ENCODE measurements at regions not wholly inside any gene's neighbourhood (a gene's known extent, or its start where the extent isn't known, plus 50 kb on each side); places are given as distances from the start of the nearest gene placed in this dataset.

- Histone ChIP-seq H3K4me3 (ENCODE audit: insufficient read depth in 1 of 2, low read depth in 1 of 2, low read length in 2 of 2) (no peak overlapping the region), H3K36me3 (ENCODE audit: control insufficient read depth in 1 of 2, insufficient read depth in 2 of 2, low read depth in 1 of 2, low read length in 2 of 2) (no peaks in the 10 kb centered on the region), H3K23ac (ENCODE audit: low read length in 2 of 2) (no peak overlapping the region)
Measured at GRCh38 chr5:168023191-168023590, 268.3 kb upstream of the WWC1 start.

GRCh38 chr5:168024306-168024705, 267.1 kb upstream of the WWC1 start:
- no peak overlapping the region for H2AFZ ChIP-seq (ENCODE audit: low read depth, low read length)

More at GRCh38 chr5:168023191-168023590, 268.3 kb upstream of the WWC1 start:
- H2AFZ ChIP-seq (ENCODE audit: low read depth, low read length) = no peak overlapping the region
- H2AK5ac ChIP-seq (ENCODE audit: low read length, severe bottlenecking) = no peak overlapping the region
- H3K14ac ChIP-seq (ENCODE audit: low read length in 2 of 2) = no peak overlapping the region
- H4K91ac ChIP-seq (ENCODE audit: low read length) = no peak overlapping the region
- no peak overlapping the region for H2BK120ac ChIP-seq (ENCODE audit: low read depth, low read length)
- H3K4me2 ChIP-seq (ENCODE audit: low read length, poor library complexity, severe bottlenecking) = no peak overlapping the region
- H3K4me1 ChIP-seq (ENCODE audit: control insufficient read depth, insufficient read depth, low read depth, low read length) = peaks cover 4% of the 10 kb centered on the region
- peaks cover 0 to 60% of the 10 kb centered on the region in 2 experiments for H3K27me3 ChIP-seq (ENCODE audit: control insufficient read depth in 1 of 2, insufficient read depth in 1 of 2, low read length in 2 of 2)
- H2BK15ac ChIP-seq (ENCODE audit: low read depth, poor library complexity, severe bottlenecking) = no peak overlapping the region
- no peak overlapping the region for H3K4ac ChIP-seq (ENCODE audit: low read depth in 1 of 2, low read length in 2 of 2)
- H3K9me3 ChIP-seq (ENCODE audit: control insufficient read depth, low read length) = no peaks in the 10 kb centered on the region
- H2BK12ac ChIP-seq (ENCODE audit: low read length in 2 of 2) = no peak overlapping the region
- no peak overlapping the region for H3K27ac ChIP-seq (ENCODE audit: low read length, poor library complexity, severe bottlenecking)
- 93% methylated on average over 14 of the region's 15 CpGs for WGBS
- no peak overlapping the region for H2BK5ac ChIP-seq (ENCODE audit: low read depth, low read length, poor library complexity, severe bottlenecking)
- no peak for DNase-seq
- H3K79me1 ChIP-seq (replicated peaks; ENCODE audit: low read length, poor library complexity, severe bottlenecking) = peaks cover 16% of the 10 kb centered on the region
- no peak overlapping the region for H3K18ac ChIP-seq (ENCODE audit: low read depth in 1 of 2, low read length in 2 of 2)
- H3K9ac ChIP-seq (ENCODE audit: low read length) = no peak overlapping the region
- H4K8ac ChIP-seq (ENCODE audit: low read length) = no peak overlapping the region

GRCh38 chr5:168027007-168027406, 264.4 kb upstream of the WWC1 start:
- Histone ChIP-seq H3K4me1 (ENCODE audit: control insufficient read depth, insufficient read depth, low read depth, low read length) (peaks cover 3% of the 10 kb centered on the region), H2BK12ac (ENCODE audit: low read length in 2 of 2) (no peak overlapping the region), H4K8ac (ENCODE audit: low read length) (no peak overlapping the region), H3K4me2 (ENCODE audit: low read length, poor library complexity, severe bottlenecking) (no peak overlapping the region), H4K91ac (ENCODE audit: low read length) (no peak overlapping the region), H2AFZ (ENCODE audit: low read depth, low read length) (no peak overlapping the region), H3K9me3 (ENCODE audit: control insufficient read depth, low read length) (no peaks in the 10 kb centered on the region), H3K4ac (ENCODE audit: low read depth in 1 of 2, low read length in 2 of 2) (no peak overlapping the region), H3K9ac (ENCODE audit: low read length) (no peak overlapping the region), H2BK15ac (ENCODE audit: low read depth, poor library complexity, severe bottlenecking) (no peak overlapping the region), H2BK120ac (ENCODE audit: low read depth, low read length) (no peak overlapping the region), H3K36me3 (ENCODE audit: control insufficient read depth in 1 of 2, insufficient read depth in 2 of 2, low read depth in 1 of 2, low read length in 2 of 2) (no peaks in the 10 kb centered on the region), H3K27me3 (ENCODE audit: control insufficient read depth in 1 of 2, insufficient read depth in 1 of 2, low read length in 2 of 2) (peaks cover 0 to 41% of the 10 kb centered on the region in 2 experiments), H3K18ac (ENCODE audit: low read depth in 1 of 2, low read length in 2 of 2) (no peak overlapping the region), H3K4me3 (ENCODE audit: insufficient read depth in 1 of 2, low read depth in 1 of 2, low read length in 2 of 2) (no peak overlapping the region), H2AK5ac (ENCODE audit: low read length, severe bottlenecking) (no peak overlapping the region), H3K79me1 (replicated peaks; ENCODE audit: low read length, poor library complexity, severe bottlenecking) (peaks cover 10% of the 10 kb centered on the region), H2BK5ac (ENCODE audit: low read depth, low read length, poor library complexity, severe bottlenecking) (no peak overlapping the region), H3K14ac (ENCODE audit: low read length in 2 of 2) (no peak overlapping the region), H3K27ac (ENCODE audit: low read length, poor library complexity, severe bottlenecking) (no peak overlapping the region), H3K23ac (ENCODE audit: low read length in 2 of 2) (no peak overlapping the region)
- 84% methylated on average over 6 of the region's 6 CpGs for WGBS
- DNase-seq = no peak

More at GRCh38 chr5:168024306-168024705, 267.1 kb upstream of the WWC1 start:
- WGBS = 95% methylated on average over 5 of the region's 7 CpGs
- Histone ChIP-seq H3K27ac (ENCODE audit: low read length, poor library complexity, severe bottlenecking) (no peak overlapping the region), H3K14ac (ENCODE audit: low read length in 2 of 2) (no peak overlapping the region), H3K9ac (ENCODE audit: low read length) (no peak overlapping the region), H4K91ac (ENCODE audit: low read length) (no peak overlapping the region), H2BK5ac (ENCODE audit: low read depth, low read length, poor library complexity, severe bottlenecking) (no peak overlapping the region), H3K36me3 (ENCODE audit: control insufficient read depth in 1 of 2, insufficient read depth in 2 of 2, low read depth in 1 of 2, low read length in 2 of 2) (no peaks in the 10 kb centered on the region), H3K9me3 (ENCODE audit: control insufficient read depth, low read length) (no peaks in the 10 kb centered on the region), H2AK5ac (ENCODE audit: low read length, severe bottlenecking) (no peak overlapping the region), H2BK120ac (ENCODE audit: low read depth, low read length) (no peak overlapping the region), H3K4ac (ENCODE audit: low read depth in 1 of 2, low read length in 2 of 2) (no peak overlapping the region), H3K4me2 (ENCODE audit: low read length, poor library complexity, severe bottlenecking) (no peak overlapping the region), H3K27me3 (ENCODE audit: control insufficient read depth in 1 of 2, insufficient read depth in 1 of 2, low read length in 2 of 2) (peaks cover 0 to 63% of the 10 kb centered on the region in 2 experiments), H3K4me3 (ENCODE audit: insufficient read depth in 1 of 2, low read depth in 1 of 2, low read length in 2 of 2) (no peak overlapping the region), H3K4me1 (ENCODE audit: control insufficient read depth, insufficient read depth, low read depth, low read length) (peaks cover 4% of the 10 kb centered on the region), H3K23ac (ENCODE audit: low read length in 2 of 2) (no peak overlapping the region), H3K18ac (ENCODE audit: low read depth in 1 of 2, low read length in 2 of 2) (no peak overlapping the region), H2BK15ac (ENCODE audit: low read depth, poor library complexity, severe bottlenecking) (no peak overlapping the region), H3K79me1 (replicated peaks; ENCODE audit: low read length, poor library complexity, severe bottlenecking) (peaks cover 14% of the 10 kb centered on the region), H2BK12ac (ENCODE audit: low read length in 2 of 2) (no peak overlapping the region), H4K8ac (ENCODE audit: low read length) (no peak overlapping the region)
- no peak for DNase-seq

DNA sequence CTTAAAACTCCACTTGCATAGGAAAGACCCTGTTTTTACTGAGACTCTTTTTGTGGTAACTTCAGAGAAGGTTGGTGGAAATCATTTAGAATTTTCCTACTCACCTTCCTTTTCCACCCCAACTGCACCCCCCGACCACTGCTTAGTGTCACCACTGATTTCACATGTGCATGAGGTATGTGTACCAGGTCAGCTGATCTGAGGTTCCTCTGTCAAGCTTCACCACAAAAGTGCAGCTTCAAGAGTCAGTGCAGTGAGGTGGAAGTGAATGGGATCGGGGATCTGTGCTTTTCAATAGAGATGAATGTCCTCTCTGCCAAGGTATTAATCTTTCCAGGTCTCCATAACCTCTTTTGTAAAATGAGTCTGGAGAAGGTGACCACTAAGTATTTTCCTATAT, 260.5 kb upstream of the WWC1 start:
- Histone ChIP-seq H4K8ac (ENCODE audit: low read length) (no peak overlapping the region), H2AFZ (ENCODE audit: low read depth, low read length) (no peak overlapping the region)

More for the DNA sequence above, 260.5 kb upstream of the WWC1 start:
- Histone ChIP-seq H3K4me1 (ENCODE audit: control insufficient read depth, insufficient read depth, low read depth, low read length) (peaks cover 2% of the 10 kb centered on the region), H4K91ac (ENCODE audit: low read length) (no peak overlapping the region), H3K36me3 (ENCODE audit: control insufficient read depth in 1 of 2, insufficient read depth in 2 of 2, low read depth in 1 of 2, low read length in 2 of 2) (no peaks in the 10 kb centered on the region), H3K18ac (ENCODE audit: low read depth in 1 of 2, low read length in 2 of 2) (no peak overlapping the region), H2BK5ac (ENCODE audit: low read depth, low read length, poor library complexity, severe bottlenecking) (no peak overlapping the region), H3K27ac (ENCODE audit: low read length, poor library complexity, severe bottlenecking) (no peak overlapping the region), H3K14ac (ENCODE audit: low read length in 2 of 2) (no peak overlapping the region), H3K4me3 (ENCODE audit: insufficient read depth in 1 of 2, low read depth in 1 of 2, low read length in 2 of 2) (no peak overlapping the region), H3K79me1 (replicated peaks; ENCODE audit: low read length, poor library complexity, severe bottlenecking) (peaks cover 3% of the 10 kb centered on the region), H2BK120ac (ENCODE audit: low read depth, low read length) (no peak overlapping the region), H3K4me2 (ENCODE audit: low read length, poor library complexity, severe bottlenecking) (no peak overlapping the region), H3K9ac (ENCODE audit: low read length) (no peak overlapping the region), H2BK15ac (ENCODE audit: low read depth, poor library complexity, severe bottlenecking) (no peak overlapping the region), H2AK5ac (ENCODE audit: low read length, severe bottlenecking) (no peak overlapping the region), H3K4ac (ENCODE audit: low read depth in 1 of 2, low read length in 2 of 2) (no peak overlapping the region), H3K23ac (ENCODE audit: low read length in 2 of 2) (no peak overlapping the region), H3K27me3 (ENCODE audit: control insufficient read depth in 1 of 2, insufficient read depth in 1 of 2, low read length in 2 of 2) (peaks cover 0 to 16% of the 10 kb centered on the region in 2 experiments), H2BK12ac (ENCODE audit: low read length in 2 of 2) (no peak overlapping the region), H3K9me3 (ENCODE audit: control insufficient read depth, low read length) (no peaks in the 10 kb centered on the region)
- WGBS = 71% methylated on average over 1 of the region's 2 CpGs
- no peak for DNase-seq
